ENCODE measurements at regions not wholly inside any gene's neighbourhood (a gene's known extent, or its start where the extent isn't known, plus 50 kb on each side); places are given as distances from the start of the nearest gene placed in this dataset.
A peak's percentile ranks its signal among the peaks of the same experiment; 100 is the strongest.

DNA sequence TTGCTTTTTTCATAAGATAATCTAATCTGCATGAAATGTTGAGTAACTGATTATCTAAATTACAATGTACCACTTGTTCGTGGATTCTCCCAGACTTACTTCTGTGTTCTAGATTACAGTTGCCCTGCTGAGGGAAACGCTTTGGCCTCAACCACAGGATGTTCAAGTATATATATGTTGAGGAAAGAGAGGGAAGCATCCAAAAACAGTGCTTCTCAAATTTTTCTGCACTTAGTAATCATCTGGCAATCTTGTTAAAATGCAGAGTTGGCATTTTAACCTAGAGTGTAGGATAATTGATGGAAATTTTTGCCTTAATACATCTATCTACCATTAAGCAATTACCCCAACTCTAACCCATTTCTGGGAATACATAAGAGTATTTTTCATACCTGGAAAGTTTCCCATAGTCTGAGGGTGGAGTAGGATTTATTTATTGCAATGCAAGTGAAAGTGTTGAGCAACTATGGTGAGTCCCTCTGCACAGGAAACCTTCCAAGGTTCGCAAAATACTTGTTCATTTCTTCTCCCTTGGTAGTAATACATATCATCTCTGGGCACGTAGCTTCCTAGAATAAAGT, 59.6 kb upstream of the C1GALT1 start:
- TF ChIP-seq, protein P1, sequence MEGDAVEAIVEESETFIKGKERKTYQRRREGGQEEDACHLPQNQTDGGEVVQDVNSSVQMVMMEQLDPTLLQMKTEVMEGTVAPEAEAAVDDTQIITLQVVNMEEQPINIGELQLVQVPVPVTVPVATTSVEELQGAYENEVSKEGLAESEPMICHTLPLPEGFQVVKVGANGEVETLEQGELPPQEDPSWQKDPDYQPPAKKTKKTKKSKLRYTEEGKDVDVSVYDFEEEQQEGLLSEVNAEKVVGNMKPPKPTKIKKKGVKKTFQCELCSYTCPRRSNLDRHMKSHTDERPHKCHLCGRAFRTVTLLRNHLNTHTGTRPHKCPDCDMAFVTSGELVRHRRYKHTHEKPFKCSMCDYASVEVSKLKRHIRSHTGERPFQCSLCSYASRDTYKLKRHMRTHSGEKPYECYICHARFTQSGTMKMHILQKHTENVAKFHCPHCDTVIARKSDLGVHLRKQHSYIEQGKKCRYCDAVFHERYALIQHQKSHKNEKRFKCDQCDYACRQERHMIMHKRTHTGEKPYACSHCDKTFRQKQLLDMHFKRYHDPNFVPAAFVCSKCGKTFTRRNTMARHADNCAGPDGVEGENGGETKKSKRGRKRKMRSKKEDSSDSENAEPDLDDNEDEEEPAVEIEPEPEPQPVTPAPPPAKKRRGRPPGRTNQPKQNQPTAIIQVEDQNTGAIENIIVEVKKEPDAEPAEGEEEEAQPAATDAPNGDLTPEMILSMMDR (IDR thresholded peaks at IDR 0.05; ENCODE audit: control insufficient read depth, insufficient read depth, low read depth, low read length, missing control alignments), result no peak
- peak; percentile 92 for DNase-seq (ENCODE audit: low read depth)
- no peak overlapping the region for H3K4me3 ChIP-seq (ENCODE audit: control insufficient read depth, low read depth, low read length)

DNA sequence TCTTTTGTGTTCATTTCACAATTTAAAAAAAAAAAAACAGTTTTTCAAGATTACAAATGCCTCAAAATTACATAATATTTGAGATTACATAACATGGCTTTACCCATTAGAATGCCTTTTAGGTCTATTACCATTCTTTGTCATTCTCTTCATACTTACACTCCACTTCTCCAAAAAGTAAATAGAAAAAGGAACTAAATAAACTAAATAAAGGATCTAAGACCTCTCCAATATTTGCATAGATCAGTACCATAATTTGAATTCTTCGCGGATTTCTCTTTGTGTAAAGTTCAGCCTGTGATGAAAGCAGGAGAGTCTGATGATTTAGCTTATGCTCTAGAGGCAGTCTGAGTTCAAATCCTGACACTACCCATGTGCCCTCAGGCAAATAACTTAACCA, 56.4 kb upstream of the C1GALT1 start:
- TF ChIP-seq, protein P1 (IDR thresholded peaks at IDR 0.05; ENCODE audit: control insufficient read depth, insufficient read depth, low read depth, low read length, missing control alignments), result no peak
- DNase-seq (ENCODE audit: low read depth), result no peak
- no peak overlapping the region for H3K4me3 ChIP-seq (ENCODE audit: control insufficient read depth, low read depth, low read length)

DNA sequence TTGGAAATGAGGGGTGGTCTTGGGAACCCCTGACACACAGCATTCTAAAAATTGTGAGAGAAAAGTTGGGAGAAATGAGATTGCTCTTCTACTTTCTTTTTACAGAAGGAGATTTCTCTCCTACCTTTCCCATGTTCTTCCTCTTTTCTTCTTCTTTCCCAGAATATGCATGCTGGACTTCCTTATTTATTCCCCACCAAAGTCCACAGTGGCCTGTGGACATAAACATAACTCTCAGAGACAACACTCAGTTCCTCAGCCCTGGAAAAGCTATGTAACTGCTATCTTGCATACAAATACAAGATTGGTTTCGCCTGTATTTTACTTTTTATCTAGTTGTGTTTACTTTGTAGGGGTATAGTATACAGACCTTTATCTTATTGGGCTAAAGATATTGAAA, 54.6 kb upstream of the C1GALT1 start:
- TF ChIP-seq, protein P1 (IDR thresholded peaks at IDR 0.05; ENCODE audit: control insufficient read depth, insufficient read depth, low read depth, low read length, missing control alignments), result no peak
- no peak overlapping the region for H3K4me3 ChIP-seq (ENCODE audit: control insufficient read depth, low read depth, low read length)
- DNase-seq (ENCODE audit: low read depth), result no peak

DNA sequence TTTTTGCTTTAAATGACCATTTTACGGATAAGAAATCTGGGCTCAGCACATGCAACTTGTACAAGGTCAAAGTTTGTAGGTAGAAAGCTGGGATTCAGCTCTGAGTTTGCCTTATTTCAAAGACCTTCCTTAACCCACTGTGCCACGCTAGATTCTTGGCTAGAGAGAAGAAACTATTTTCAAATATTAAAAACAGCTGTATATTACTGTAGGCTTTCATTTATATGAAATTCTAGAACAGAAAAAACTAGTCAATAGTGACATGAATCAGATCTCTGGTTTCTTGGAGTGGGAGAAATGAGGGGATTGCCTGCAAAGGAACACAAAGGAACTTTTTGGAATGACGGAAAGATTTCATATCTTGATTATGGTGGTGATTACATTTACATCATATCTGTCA, 53.0 kb upstream of the C1GALT1 start:
- peak; percentile 2 for DNase-seq (ENCODE audit: low read depth)
- H3K4me3 ChIP-seq (ENCODE audit: control insufficient read depth, low read depth, low read length), result no peak overlapping the region
- TF ChIP-seq, protein P1 (IDR thresholded peaks at IDR 0.05; ENCODE audit: control insufficient read depth, insufficient read depth, low read depth, low read length, missing control alignments), result no peak

DNA sequence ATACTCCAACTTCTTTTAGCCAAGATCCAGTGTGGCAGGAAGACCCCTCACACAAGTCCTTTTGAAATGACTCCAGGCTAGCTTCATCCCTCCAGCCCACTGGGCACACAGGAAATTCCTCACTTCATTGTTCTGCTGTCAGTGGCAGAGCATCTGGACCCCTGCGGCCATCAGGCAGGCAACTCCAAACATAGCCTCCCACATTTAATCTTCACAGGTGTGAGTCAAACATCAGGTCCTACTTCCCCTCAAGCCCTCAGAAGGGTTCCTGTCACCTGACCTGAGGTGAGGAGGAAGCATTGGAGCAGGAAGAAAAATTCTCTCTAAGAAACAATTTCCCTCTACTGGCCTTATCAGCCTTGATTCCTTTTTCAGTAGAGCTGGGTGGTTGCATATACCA, 51.1 kb upstream of the C1GALT1 start:
- DNase-seq (ENCODE audit: low read depth), result no peak
- H3K4me3 ChIP-seq (ENCODE audit: control insufficient read depth, low read depth, low read length), result no peak overlapping the region
- TF ChIP-seq, protein P1 (IDR thresholded peaks at IDR 0.05; ENCODE audit: control insufficient read depth, insufficient read depth, low read depth, low read length, missing control alignments), result no peak
